Stimulated activated CD8-positive, alpha-beta memory T cell treated with anti-CD3 and anti-CD28 coated beads, Interleukin-4, amount 100 ng/mL, for 4 hours (primary cell): ENCODE measurements at regions not wholly inside any gene's neighbourhood (a gene's known extent, or its start where the extent isn't known, plus 50 kb on each side); places are given as distances from the start of the nearest gene placed in this dataset.

Experiments
- DNase-seq, 2 donors: peaks; one replicate each; pipeline ENCODE4 v3.0.0-alpha.2; 2020; ENCODE audit warnings: low read depth in 2 of 2, low spot score in 1 of 2

GRCh38 chr10:62736168-62736546 lies 68.4 kb upstream of the ADO start:
- no peak for DNase-seq

GRCh38 chr10:62738916-62739315 lies 65.6 kb upstream of the ADO start:
- no peak for DNase-seq

- DNase-seq = no peak
Observed at GRCh38 chr10:62740885-62741745, 63.4 kb upstream of the ADO start.

- DNase-seq = no peak
Observed at GRCh38 chr10:62741996-62742395, 62.5 kb upstream of the ADO start.

- DNase-seq = no peak
Observed at GRCh38 chr10:62742536-62743061, 61.9 kb upstream of the ADO start.

- DNase-seq = no peak
Observed at GRCh38 chr10:62744136-62744535, 60.4 kb upstream of the ADO start.

- DNase-seq = no peak
Observed at GRCh38 chr10:62745581-62745980, 58.9 kb upstream of the ADO start.

GRCh38 chr10:62746951-62747729 lies 57.4 kb upstream of the ADO start:
- DNase-seq = no peak

GRCh38 chr10:62748386-62748785 lies 56.1 kb upstream of the ADO start:
- DNase-seq = no peak

GRCh38 chr10:62749093-62749683 lies 55.3 kb upstream of the ADO start:
- no peak for DNase-seq
